Type B pancreatic cell (in vitro differentiated cells): ENCODE measurements at regions not wholly inside any gene's neighbourhood (a gene's known extent, or its start where the extent isn't known, plus 50 kb on each side); places are given as distances from the start of the nearest gene placed in this dataset.

Source experiments
- DNase-seq: peaks from one replicate; pipeline ENCODE4 v3.0.0; 2021; ENCODE audit warnings: mixed read lengths; ENCODE audit not compliant: unreplicated experiment; ENCODE audit errors: extremely low spot score
- H3K27ac Mint-ChIP-seq: 2 replicates; pipeline ENCODE4 v1.8.0; 2021; ENCODE audit warnings: mild to moderate bottlenecking, mixed read lengths
- H3K27me3 Mint-ChIP-seq: 2 replicates; pipeline ENCODE4 v1.8.0; 2021; ENCODE audit warnings: mixed read lengths
- H3K36me3 Mint-ChIP-seq: 2 replicates; pipeline ENCODE4 v1.8.0; 2021; ENCODE audit warnings: mixed read lengths
- H3K4me1 Mint-ChIP-seq: one replicate; pipeline ENCODE4 v1.8.0; 2021; ENCODE audit warnings: mixed read lengths; ENCODE audit not compliant: unreplicated experiment
- H3K4me3 Mint-ChIP-seq: 2 replicates; pipeline ENCODE4 v1.8.0; 2021; ENCODE audit warnings: mild to moderate bottlenecking, mixed read lengths
- H3K9me3 Mint-ChIP-seq: 2 replicates; pipeline ENCODE4 v1.8.0; 2021; ENCODE audit warnings: mixed read lengths
- TF ChIP-seq, protein P1 (sequence below): fragments of 200-600 bp; sonication (generic); conservative IDR thresholded peaks from 2 replicates; pipeline ENCODE4 v1.5.0; 2021; ENCODE audit warnings: antibody characterized with exemption, mild to moderate bottlenecking

DNA sequence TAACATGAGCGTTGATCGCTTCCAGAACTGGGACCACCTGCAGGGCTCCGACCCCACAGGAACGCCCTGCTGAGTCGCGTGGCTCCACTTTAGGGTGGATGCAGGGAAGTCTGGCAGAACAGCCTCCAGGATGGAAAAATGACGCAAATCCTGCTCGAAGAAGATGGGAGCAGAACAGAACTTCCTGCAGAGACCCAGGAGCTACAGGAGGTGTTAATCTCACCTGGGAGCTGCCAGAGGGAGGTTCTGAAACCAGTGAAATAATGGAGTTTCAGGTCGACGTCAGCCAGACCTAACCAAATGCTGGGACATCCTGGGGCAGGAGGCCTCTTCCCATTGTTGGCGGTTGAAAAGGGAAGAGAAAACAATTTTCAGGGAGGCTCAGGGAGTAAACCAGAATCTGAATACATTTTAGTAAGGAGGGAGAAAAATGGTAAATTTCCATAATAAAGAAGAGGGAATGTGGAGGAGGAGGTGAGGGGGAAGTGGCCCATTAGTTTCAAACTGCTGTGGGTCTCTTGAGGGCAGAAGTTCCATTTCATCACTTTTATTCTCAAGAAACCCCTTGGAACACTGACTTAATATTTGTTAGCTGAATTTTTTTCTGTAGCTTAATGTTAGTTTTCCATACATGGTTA lies 558.4 kb upstream of the CDH4 start:
- Mint-ChIP-seq H3K4me1 (peaks cover 13% of the 10 kb centered on the region), H3K9me3 (no peaks in the 10 kb centered on the region), H3K36me3 (no peaks in the 10 kb centered on the region), H3K27ac (peak overlapping the region; percentile 70), H3K27me3 (peaks cover 31% of the 10 kb centered on the region), H3K4me3 (no peak overlapping the region)
- TF ChIP-seq, protein P1, sequence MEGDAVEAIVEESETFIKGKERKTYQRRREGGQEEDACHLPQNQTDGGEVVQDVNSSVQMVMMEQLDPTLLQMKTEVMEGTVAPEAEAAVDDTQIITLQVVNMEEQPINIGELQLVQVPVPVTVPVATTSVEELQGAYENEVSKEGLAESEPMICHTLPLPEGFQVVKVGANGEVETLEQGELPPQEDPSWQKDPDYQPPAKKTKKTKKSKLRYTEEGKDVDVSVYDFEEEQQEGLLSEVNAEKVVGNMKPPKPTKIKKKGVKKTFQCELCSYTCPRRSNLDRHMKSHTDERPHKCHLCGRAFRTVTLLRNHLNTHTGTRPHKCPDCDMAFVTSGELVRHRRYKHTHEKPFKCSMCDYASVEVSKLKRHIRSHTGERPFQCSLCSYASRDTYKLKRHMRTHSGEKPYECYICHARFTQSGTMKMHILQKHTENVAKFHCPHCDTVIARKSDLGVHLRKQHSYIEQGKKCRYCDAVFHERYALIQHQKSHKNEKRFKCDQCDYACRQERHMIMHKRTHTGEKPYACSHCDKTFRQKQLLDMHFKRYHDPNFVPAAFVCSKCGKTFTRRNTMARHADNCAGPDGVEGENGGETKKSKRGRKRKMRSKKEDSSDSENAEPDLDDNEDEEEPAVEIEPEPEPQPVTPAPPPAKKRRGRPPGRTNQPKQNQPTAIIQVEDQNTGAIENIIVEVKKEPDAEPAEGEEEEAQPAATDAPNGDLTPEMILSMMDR, result no peak
- DNase-seq, result no peak

DNA sequence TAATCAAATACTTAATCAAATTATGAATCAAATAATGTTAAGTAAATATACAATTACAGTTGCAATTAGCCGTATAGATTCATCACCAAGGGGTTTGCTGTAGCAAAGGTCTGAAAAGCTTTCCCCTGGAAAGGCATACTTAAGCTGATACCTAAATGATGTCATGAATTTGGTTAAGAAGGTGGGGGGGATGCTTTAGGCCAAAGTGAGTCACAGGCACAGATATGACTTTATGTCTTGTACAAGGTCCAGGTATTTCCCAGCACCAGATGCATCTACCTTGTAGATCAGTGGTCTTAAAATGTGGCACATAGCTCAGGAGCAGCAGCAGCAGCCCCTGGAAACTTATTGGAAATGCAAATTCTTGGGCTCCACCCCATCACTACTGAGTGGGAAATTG lies 557.3 kb upstream of the CDH4 start:
- H3K27me3 Mint-ChIP-seq, result peaks cover 26% of the 10 kb centered on the region
- no peak overlapping the region for H3K4me3 Mint-ChIP-seq

DNA sequence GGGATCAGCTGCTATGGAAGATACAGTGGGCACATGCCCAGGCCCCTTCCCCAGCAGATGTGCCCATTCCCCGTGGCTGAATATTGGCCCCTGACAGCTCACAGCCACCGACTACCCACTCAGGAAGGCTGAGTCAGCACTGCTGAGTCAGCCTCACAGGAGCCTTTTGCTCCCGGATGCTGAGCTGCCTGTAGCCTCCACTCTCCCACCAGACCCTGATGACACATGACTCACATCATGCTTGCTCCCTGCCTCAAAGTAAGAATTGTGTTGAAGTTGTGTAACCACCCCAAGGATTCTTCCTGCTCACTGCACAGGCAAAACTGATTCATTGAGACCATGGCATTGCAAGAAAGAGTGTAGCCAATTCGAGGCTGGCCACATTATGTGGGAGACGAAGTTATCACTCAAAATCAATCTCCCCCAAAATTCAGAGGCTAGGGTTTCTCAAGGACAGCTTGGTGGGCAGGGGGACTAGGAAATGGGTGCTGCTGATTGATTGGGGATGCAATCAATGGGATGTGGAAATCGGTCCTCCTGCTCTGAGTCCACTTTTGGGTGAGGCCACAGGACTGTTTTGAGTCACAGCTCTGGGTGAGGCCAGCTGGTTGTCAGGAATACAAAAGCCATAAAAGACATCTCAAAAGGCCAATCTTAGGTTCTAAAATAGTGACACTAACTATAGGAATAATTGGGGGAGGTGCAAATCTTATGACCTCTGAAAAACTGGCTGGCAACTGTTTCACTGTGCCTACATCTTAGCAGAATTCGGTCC lies 556.6 kb upstream of the CDH4 start:
- peaks cover 32% of the 10 kb centered on the region for H3K27me3 Mint-ChIP-seq
- H3K4me1 Mint-ChIP-seq, result peaks cover 13% of the 10 kb centered on the region
- no peaks in the 10 kb centered on the region for H3K9me3 Mint-ChIP-seq
- TF ChIP-seq, protein P1, result no peak
- H3K4me3 Mint-ChIP-seq, result no peak overlapping the region
- DNase-seq, result no peak
- no peaks in the 10 kb centered on the region for H3K36me3 Mint-ChIP-seq
- H3K27ac Mint-ChIP-seq, result no peak overlapping the region

More for the DNA sequence above, 557.3 kb upstream of the CDH4 start:
- H3K4me1 Mint-ChIP-seq, result peaks cover 13% of the 10 kb centered on the region
- no peak for DNase-seq
- no peak overlapping the region for H3K27ac Mint-ChIP-seq
- H3K9me3 Mint-ChIP-seq, result no peaks in the 10 kb centered on the region
- no peaks in the 10 kb centered on the region for H3K36me3 Mint-ChIP-seq
- TF ChIP-seq, protein P1, result no peak

DNA sequence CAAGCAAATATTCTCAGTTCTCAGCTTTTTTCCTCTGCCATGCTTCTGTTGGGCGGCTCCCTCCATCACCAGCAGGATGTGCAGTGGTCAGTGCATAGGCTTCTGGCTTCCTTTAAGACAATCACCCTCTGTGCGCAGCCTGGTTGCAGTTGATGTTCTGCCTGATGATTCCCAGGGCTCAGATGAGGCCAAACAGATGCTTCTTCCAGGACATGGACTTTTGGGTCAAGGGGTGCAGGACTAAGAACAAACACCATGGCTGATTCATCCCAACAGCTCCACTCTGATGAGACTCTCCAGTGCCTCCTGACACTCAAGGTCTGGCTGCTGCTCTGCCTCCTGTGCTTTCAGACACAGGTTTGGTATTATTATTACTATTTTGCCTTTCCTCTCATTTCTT lies 554.8 kb upstream of the CDH4 start:
- Mint-ChIP-seq H3K27ac (no peak overlapping the region), H3K36me3 (no peaks in the 10 kb centered on the region), H3K4me3 (no peak overlapping the region), H3K9me3 (no peaks in the 10 kb centered on the region), H3K4me1 (peaks cover 11% of the 10 kb centered on the region), H3K27me3 (peaks cover 25% of the 10 kb centered on the region)
- no peak for DNase-seq
- TF ChIP-seq, protein P1, result no peak

DNA sequence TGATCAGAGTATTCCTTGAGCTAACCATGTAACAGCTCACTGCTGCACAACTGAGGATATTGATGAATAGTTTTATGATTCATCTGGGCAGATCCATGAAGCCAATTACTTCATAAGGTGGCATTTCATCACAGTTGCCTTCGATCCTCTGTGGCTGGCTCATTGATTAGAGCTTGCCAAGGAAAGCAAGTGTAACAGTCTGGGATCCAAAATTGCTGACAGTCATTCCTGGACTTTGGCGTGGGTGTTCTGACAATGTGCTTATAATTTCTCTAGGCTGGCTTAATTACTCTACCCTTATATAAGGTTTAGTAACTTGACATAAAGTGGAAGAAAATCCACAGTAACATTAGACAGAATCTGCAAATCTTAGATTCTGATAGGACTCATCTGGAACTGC lies 551.3 kb upstream of the CDH4 start:
- H3K4me3 Mint-ChIP-seq, result no peak overlapping the region
- peaks cover 10% of the 10 kb centered on the region for H3K27me3 Mint-ChIP-seq
- H3K27ac Mint-ChIP-seq, result no peak overlapping the region
- no peaks in the 10 kb centered on the region for H3K4me1 Mint-ChIP-seq
- no peaks in the 10 kb centered on the region for H3K36me3 Mint-ChIP-seq
- no peaks in the 10 kb centered on the region for H3K9me3 Mint-ChIP-seq
- DNase-seq, result no peak
- TF ChIP-seq, protein P1, result no peak
